ENCODE measurements at regions not wholly inside any gene's neighbourhood (a gene's known extent, or its start where the extent isn't known, plus 50 kb on each side); places are given as distances from the start of the nearest gene placed in this dataset.

DNA sequence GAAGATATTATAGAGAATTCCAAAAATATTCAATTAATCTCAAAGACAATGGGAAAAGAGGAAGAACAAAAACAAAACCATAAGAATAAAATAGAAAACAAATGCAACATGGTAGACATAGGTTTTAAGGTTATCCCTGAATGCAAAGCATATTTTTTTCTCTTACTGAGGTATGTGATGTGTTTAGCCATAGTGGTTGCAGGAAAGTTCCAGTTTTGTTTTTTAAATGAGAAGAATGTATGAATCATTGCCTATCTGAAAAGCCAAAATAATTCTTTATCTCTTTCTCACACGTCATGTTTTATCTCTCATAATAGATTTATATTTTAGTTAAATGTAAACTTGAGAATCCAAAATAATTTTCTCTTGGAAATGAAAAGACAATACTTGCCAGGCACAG lies 2591.7 kb upstream of the PCDH20 start:
- TF ChIP-seq ZNF232 (CRISPR knock-in tag; IDR thresholded peaks at IDR 0.05; ENCODE audit: borderline replicate concordance) (no peak), ZNF234 (CRISPR knock-in tag; conservative IDR thresholded peaks at IDR 0.05) (no peak), HNRNPLL (IDR thresholded peaks at IDR 0.05; ENCODE audit: low read depth, low read length, poor library complexity, severe bottlenecking) (no peak)
- TF ChIP-seq, protein P1, sequence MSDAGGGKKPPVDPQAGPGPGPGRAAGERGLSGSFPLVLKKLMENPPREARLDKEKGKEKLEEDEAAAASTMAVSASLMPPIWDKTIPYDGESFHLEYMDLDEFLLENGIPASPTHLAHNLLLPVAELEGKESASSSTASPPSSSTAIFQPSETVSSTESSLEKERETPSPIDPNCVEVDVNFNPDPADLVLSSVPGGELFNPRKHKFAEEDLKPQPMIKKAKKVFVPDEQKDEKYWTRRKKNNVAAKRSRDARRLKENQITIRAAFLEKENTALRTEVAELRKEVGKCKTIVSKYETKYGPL (CRISPR knock-in tag; IDR thresholded peaks at IDR 0.05) = no peak
- TF ChIP-seq, protein P2, sequence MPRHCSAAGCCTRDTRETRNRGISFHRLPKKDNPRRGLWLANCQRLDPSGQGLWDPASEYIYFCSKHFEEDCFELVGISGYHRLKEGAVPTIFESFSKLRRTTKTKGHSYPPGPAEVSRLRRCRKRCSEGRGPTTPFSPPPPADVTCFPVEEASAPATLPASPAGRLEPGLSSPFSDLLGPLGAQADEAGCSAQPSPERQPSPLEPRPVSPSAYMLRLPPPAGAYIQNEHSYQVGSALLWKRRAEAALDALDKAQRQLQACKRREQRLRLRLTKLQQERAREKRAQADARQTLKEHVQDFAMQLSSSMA (CRISPR knock-in tag; IDR thresholded peaks at IDR 0.05) = no peak
